CD4-positive, alpha-beta T cell treated with Interleukin-21 for 1 hour (primary cell): ENCODE measurements at regions not wholly inside any gene's neighbourhood (a gene's known extent, or its start where the extent isn't known, plus 50 kb on each side); places are given as distances from the start of the nearest gene placed in this dataset.
"Not testable (repeated sequence)": the region's sequence is repeated elsewhere in the genome, so short reads cannot be mapped to it uniquely, and the experiment has no call there.

Experiments used
- DNase-seq: peaks from one replicate; pipeline ENCODE4 v3.0.0-alpha.2; 2020

- no peak for DNase-seq
These were observed 271.1 kb upstream of the CCL2 start for GRCh38 chr17:33983824-33984574.

GRCh38 chr17:33986088-33986487 is 269.0 kb upstream of the CCL2 start:
- no peak for DNase-seq

GRCh38 chr17:33986566-33986965 is 268.5 kb upstream of the CCL2 start:
- no peak for DNase-seq

- DNase-seq, result no peak
These were observed 267.9 kb upstream of the CCL2 start for GRCh38 chr17:33987162-33987561.

GRCh38 chr17:33989361-33990148 is 265.5 kb upstream of the CCL2 start:
- DNase-seq, result no peak

- DNase-seq, result no peak
These were observed 264.0 kb upstream of the CCL2 start for GRCh38 chr17:33990943-33991706.

GRCh38 chr17:33992113-33992512 is 263.0 kb upstream of the CCL2 start:
- DNase-seq, result no peak

GRCh38 chr17:34000639-34001038 is 254.4 kb upstream of the CCL2 start:
- DNase-seq, result no peak

GRCh38 chr17:34001246-34001645 is 253.8 kb upstream of the CCL2 start:
- DNase-seq, result no peak

- DNase-seq, result no peak
These were observed 249.0 kb upstream of the CCL2 start for GRCh38 chr17:34006126-34006525.

GRCh38 chr17:34008125-34008524 is 247.0 kb upstream of the CCL2 start:
- DNase-seq, result no peak

GRCh38 chr17:34009912-34010311 is 245.2 kb upstream of the CCL2 start:
- DNase-seq, result no peak

- no peak for DNase-seq
These were observed 244.6 kb upstream of the CCL2 start for GRCh38 chr17:34010534-34010933.

- no peak for DNase-seq
These were observed 243.5 kb upstream of the CCL2 start for GRCh38 chr17:34011599-34011998.

GRCh38 chr17:34012709-34013375 is 242.2 kb upstream of the CCL2 start:
- DNase-seq, result no peak

- DNase-seq, result no peak
These were observed 239.8 kb upstream of the CCL2 start for GRCh38 chr17:34015253-34015652.

- DNase-seq, result no peak
These were observed 230.7 kb upstream of the CCL2 start for GRCh38 chr17:34024386-34024785.

GRCh38 chr17:34024806-34025551 is 230.1 kb upstream of the CCL2 start:
- DNase-seq, result no peak

- not testable (repeated sequence) for DNase-seq
These were observed 224.5 kb upstream of the CCL2 start for GRCh38 chr17:34030601-34031000.

GRCh38 chr17:34032305-34032704 is 222.8 kb upstream of the CCL2 start:
- not testable (repeated sequence) for DNase-seq

GRCh38 chr17:34038786-34039185 is 216.3 kb upstream of the CCL2 start:
- not testable (repeated sequence) for DNase-seq

GRCh38 chr17:34039213-34039612 is 215.9 kb upstream of the CCL2 start:
- not testable (repeated sequence) for DNase-seq
